ENCODE measurements at regions not wholly inside any gene's neighbourhood (a gene's known extent, or its start where the extent isn't known, plus 50 kb on each side); places are given as distances from the start of the nearest gene placed in this dataset.

GRCh38 chr18:11260961-11261461 is 111.6 kb upstream of the PIEZO2 start:
- intact Hi-C loops (cut with micrococcal nuclease) (no loop called here), in situ Hi-C loops (cut with MboI) (no loop called here)
- Histone ChIP-seq H3K36me3 (ENCODE audit: control insufficient read depth, insufficient read depth, low read length) (no peaks in the 10 kb centered on the region), H3K79me2 (ENCODE audit: control insufficient read depth, insufficient read depth, low read length) (no peaks in the 10 kb centered on the region), H3K4me2 (ENCODE audit: insufficient read depth, low read length) (no peak overlapping the region), H4K20me1 (replicated peaks; ENCODE audit: control insufficient read depth, insufficient read depth, low read length) (no peaks in the 10 kb centered on the region), H3K9me3 (replicated peaks; ENCODE audit: control insufficient read depth, insufficient read depth, low read depth, low read length) (no peaks in the 10 kb centered on the region), H3K9me1 (ENCODE audit: control insufficient read depth, insufficient read depth, low read length) (no peaks in the 10 kb centered on the region), H3K4me3 (no peak overlapping the region), H3K4me1 (replicated peaks in 1 of 2; ENCODE audit: control insufficient read depth in 2 of 2, insufficient read depth in 2 of 2, low read length in 2 of 2) (no peaks in the 10 kb centered on the region), H3K9ac (ENCODE audit: insufficient read depth in 1 of 2, low read depth in 2 of 2, low read length in 2 of 2) (no peak overlapping the region), H3K27me3 (ENCODE audit: control insufficient read depth in 2 of 2, insufficient read depth in 2 of 2, low read length in 2 of 2) (no peaks in the 10 kb centered on the region), H2AFZ (ENCODE audit: low read depth, low read length) (no peak overlapping the region), H3K27ac (ENCODE audit: extremely low read depth, low read depth, low read length) (no peak overlapping the region)
- WGBS (ENCODE audit: insufficient coverage, low coverage, missing lambda C conversion rate), result 0% methylated on average over 3 of the region's 3 CpGs
- ATAC-seq (no peak), DNase-seq (ENCODE audit: extremely low read depth in 1 of 4, low spot score in 3 of 4) (no peak), FAIRE-seq (no peak)
- BruUV-seq (replicated peaks), result no TSS peak
- ChIA-PET POLR2A (no interaction called here), CTCF (ENCODE audit: low intra/inter-chr PET ratio) (no interaction called here)
- TF ChIP-seq ZNF507 (tag; conservative IDR thresholded peaks at IDR 0.05), result no peak
- TF ChIP-seq XRCC5 (IDR thresholded peaks at IDR 0.05; ENCODE audit: low read depth, low read length), result no peak
- no peak for TF ChIP-seq TEAD1 (CRISPR knock-in tag; IDR thresholded peaks at IDR 0.05)
- no peak for TF ChIP-seq CEBPG (CRISPR knock-in tag; IDR thresholded peaks at IDR 0.05)
- no peak for TF ChIP-seq CEBPG (tag; conservative IDR thresholded peaks at IDR 0.05 in 1 of 2, IDR thresholded peaks at IDR 0.05 in 1 of 2)
- TF ChIP-seq TOE1 (IDR thresholded peaks at IDR 0.05; ENCODE audit: borderline replicate concordance), result no peak
- TF ChIP-seq TOE1 (CRISPR knock-in tag; IDR thresholded peaks at IDR 0.05; ENCODE audit: borderline replicate concordance, low read depth), result no peak
- no peak for TF ChIP-seq FOXM1 (IDR thresholded peaks at IDR 0.05; ENCODE audit: low read depth)
- TF ChIP-seq FOXM1 (CRISPR knock-in tag; IDR thresholded peaks at IDR 0.05; ENCODE audit: low read depth), result no peak
- no peak for TF ChIP-seq BRCA1 (IDR thresholded peaks at IDR 0.05)
- no peak for TF ChIP-seq BRCA1 (CRISPR knock-in tag; IDR thresholded peaks at IDR 0.05)
- no peak for TF ChIP-seq ZKSCAN8 (CRISPR knock-in tag; IDR thresholded peaks at IDR 0.05)
- no peak for TF ChIP-seq NELFE (IDR thresholded peaks at IDR 0.05; ENCODE audit: insufficient read depth, insufficient read length)
- no peak for TF ChIP-seq ZNF175 (CRISPR knock-in tag; IDR thresholded peaks at IDR 0.05; ENCODE audit: low read depth)
- TF ChIP-seq HNRNPUL1 (IDR thresholded peaks at IDR 0.05; ENCODE audit: low read length), result no peak
- no peak for TF ChIP-seq NBN (IDR thresholded peaks at IDR 0.05; ENCODE audit: low read depth)
- no peak for TF ChIP-seq PTRF (tag; IDR thresholded peaks at IDR 0.05)

Data from K562 (cell line).